HCT116 (cell line): ENCODE measurements at regions not wholly inside any gene's neighbourhood (a gene's known extent, or its start where the extent isn't known, plus 50 kb on each side); places are given as distances from the start of the nearest gene placed in this dataset.

Experiments used
- ATAC-seq: fragments of 200-7000 bp; cut with Tn5 transposase; 2 replicates; pipeline ENCODE4 v1.9.1; 2020; ENCODE audit warnings: mild to moderate bottlenecking, moderate library complexity
- BruUV-seq: library from RNA; stranded (reverse); fragments of 400-500 nt; replicated peaks from 2 replicates; lab custom pipeline; 2021; lab: Mats Ljungman, UMichigan
- CTCF ChIA-PET: fragments of 300-600 bp; sonication (Branson Sonifier 250); formaldehyde crosslinking; loops from one replicate; lab custom pipeline; 2021; ENCODE audit warnings: antibody characterized with exemption; lab: Charles Lee
- POLR2A ChIA-PET: fragments of 300-600, 350-600 bp; sonication (Branson Sonifier 250); formaldehyde crosslinking; loops from one replicate; lab custom pipeline; 2021; ENCODE audit warnings: antibody characterized with exemption; lab: Charles Lee
- RAD21 ChIA-PET, 2 experiments: fragments of 300-600 bp; sonication (Branson Sonifier 250); formaldehyde crosslinking; loops; one replicate each; lab custom pipeline; 2023; ENCODE audit warnings: low total read pairs in 2 of 2; ENCODE audit not compliant: uncharacterized antibody in 2 of 2, unreplicated experiment in 2 of 2, low non-redundant PET in 1 of 2; lab: Charles Lee
- DNase-seq: peaks from one replicate; pipeline ENCODE4 v3.0.0-alpha.2; 2010; ENCODE audit warnings: low read depth, low spot score
- H2AFZ ChIP-seq: fragments of 200-600 bp; shearing (Covaris generic), sonication (generic); 2 replicates; pipeline ENCODE4 v1.6.1; 2017; ENCODE audit warnings: low read depth, mixed run types, mixed read lengths, antibody characterized with exemption, low read length; ENCODE audit not compliant: poor library complexity, severe bottlenecking
- H3K27ac ChIP-seq: 2 replicates; pipeline ENCODE4 v1.5.1; 2012; ENCODE audit warnings: low read depth, low read length
- H3K27me3 ChIP-seq: fragments of 200-600 bp; sonication (generic); 2 replicates; pipeline ENCODE4 v1.6.1; 2016; ENCODE audit warnings: mixed run types, low read length, mixed read lengths; ENCODE audit not compliant: insufficient read depth
- H3K36me3 ChIP-seq, 2 experiments: fragments of 200-500 bp in 1 of 2; fragments of 200-600 bp in 1 of 2; sonication (Bioruptor generic) in 1 of 2; sonication (generic) in 1 of 2; 2 replicates each; pipeline versions ENCODE4 v1.5.1 to v1.6.1; 2014 to 2016; ENCODE audit warnings: low read length in 2 of 2, inconsistent platforms in 1 of 2, mixed read lengths in 1 of 2, mixed run types in 1 of 2; ENCODE audit not compliant: insufficient read depth in 2 of 2, control insufficient read depth in 1 of 2
- H3K4me1 ChIP-seq, 2 experiments: fragments of 200-600 bp in 1 of 2; sonication (generic) in 1 of 2; 2 replicates each; pipeline versions ENCODE4 v1.5.1 to v1.6.1; 2012 to 2017; ENCODE audit warnings: low read length in 2 of 2, inconsistent platforms in 1 of 2, mild to moderate bottlenecking in 1 of 2, mixed read lengths in 1 of 2, mixed run types in 1 of 2, moderate library complexity in 1 of 2; ENCODE audit not compliant: insufficient read depth in 2 of 2, control insufficient read depth in 1 of 2
- H3K4me2 ChIP-seq: fragments of 200-600 bp; sonication (generic); 2 replicates; pipeline ENCODE4 v1.6.1; 2017; ENCODE audit warnings: mixed run types, low read length, mixed read lengths
- H3K4me3 ChIP-seq, 2 experiments: fragments of 200-600 bp in 1 of 2; sonication (generic) in 1 of 2; replicated peaks in 1 of 2; 2 replicates each; pipeline ENCODE4 v1.5.1; 2011 to 2016; ENCODE audit warnings: low read length in 2 of 2, control low read depth in 1 of 2, low read depth in 1 of 2, mild to moderate bottlenecking in 1 of 2, mixed read lengths in 1 of 2, mixed run types in 1 of 2
- H3K79me2 ChIP-seq: fragments of 200-600 bp; sonication (generic); 2 replicates; pipeline ENCODE4 v1.6.1; 2017; ENCODE audit warnings: mild to moderate bottlenecking, mixed run types, low read length, moderate library complexity, mixed read lengths; ENCODE audit not compliant: insufficient read depth
- H3K9ac ChIP-seq: fragments of 200-600 bp; sonication (generic); 2 replicates; pipeline ENCODE4 v1.6.1; 2016; ENCODE audit warnings: low read length, mixed read lengths
- H3K9me2 ChIP-seq: fragments of 200-600 bp; sonication (generic), shearing (Covaris generic); 2 replicates; pipeline ENCODE4 v1.6.1; 2017; ENCODE audit warnings: mixed run types, mild to moderate bottlenecking, moderate library complexity; ENCODE audit not compliant: insufficient read depth
- H3K9me3 ChIP-seq, 2 experiments: fragments of 200-500 bp in 1 of 2; fragments of 200-600 bp in 1 of 2; sonication (Bioruptor generic) in 1 of 2; sonication (generic) in 1 of 2; 2 replicates each; pipeline ENCODE4 v1.6.1; 2014 to 2017; ENCODE audit warnings: low read length in 2 of 2, mixed read lengths in 2 of 2, inconsistent platforms in 1 of 2, low read depth in 1 of 2, mild to moderate bottlenecking in 1 of 2, mixed run types in 1 of 2, moderate library complexity in 1 of 2; ENCODE audit not compliant: control insufficient read depth in 1 of 2, insufficient read depth in 1 of 2
- H4K20me1 ChIP-seq: fragments of 200-600 bp; sonication (generic), shearing (Covaris generic); 2 replicates; pipeline ENCODE4 v1.6.1; 2017; ENCODE audit warnings: mixed run types, mild to moderate bottlenecking, moderate library complexity; ENCODE audit not compliant: insufficient read depth
- CBX3 ChIP-seq: IDR thresholded peaks from 2 replicates; pipeline ENCODE4 v1.6.1; 2012; ENCODE audit warnings: low read depth
- EZH2 ChIP-seq: fragments of 200-600 bp; sonication (generic); IDR thresholded peaks from 2 replicates; pipeline ENCODE4 v1.6.1; 2017; ENCODE audit warnings: antibody characterized with exemption, mixed run types
- FOSL1 ChIP-seq: IDR thresholded peaks from 2 replicates; pipeline ENCODE4 v1.6.1; 2012; ENCODE audit warnings: low read depth
- POLR2A ChIP-seq: IDR thresholded peaks from 2 replicates; pipeline ENCODE4 v1.7.0; 2011; ENCODE audit warnings: borderline replicate concordance; ENCODE audit not compliant: insufficient read depth, insufficient read length; ENCODE audit errors: extremely low read depth
- SIN3A ChIP-seq: IDR thresholded peaks from 2 replicates; pipeline ENCODE4 v1.6.1; 2012; ENCODE audit warnings: low read depth
- SP1 ChIP-seq: IDR thresholded peaks from 2 replicates; pipeline ENCODE4 v1.6.1; 2012; ENCODE audit warnings: low read depth
- YY1 ChIP-seq: IDR thresholded peaks from 2 replicates; pipeline ENCODE4 v1.6.1; 2011; ENCODE audit warnings: low read length, low read depth, moderate library complexity, mild to moderate bottlenecking; ENCODE audit not compliant: insufficient replicate concordance; ENCODE audit errors: extremely low read depth
- ZFX ChIP-seq: fragments of 450-650 bp; IDR thresholded peaks from 2 replicates; pipeline ENCODE4 v1.6.1; 2017
- ZNF274 ChIP-seq: fragments of 200-500 bp; sonication (Bioruptor generic); IDR thresholded peaks from 2 replicates; pipeline ENCODE4 v1.6.1; 2014; ENCODE audit warnings: mild to moderate bottlenecking, low read depth, low read length, inconsistent platforms
- intact Hi-C: fragments of 100-400 bp; cut with micrococcal nuclease; formaldehyde crosslinking; loops from 2 replicates; pipeline ENCODE4 v1.10.0; 2022
- TF ChIP-seq, protein P1 (sequence below): IDR thresholded peaks from 2 replicates; pipeline ENCODE4 v1.6.1; 2011; ENCODE audit warnings: mild to moderate bottlenecking, low read length, moderate library complexity; ENCODE audit not compliant: insufficient replicate concordance; ENCODE audit errors: extremely low read depth

DNA sequence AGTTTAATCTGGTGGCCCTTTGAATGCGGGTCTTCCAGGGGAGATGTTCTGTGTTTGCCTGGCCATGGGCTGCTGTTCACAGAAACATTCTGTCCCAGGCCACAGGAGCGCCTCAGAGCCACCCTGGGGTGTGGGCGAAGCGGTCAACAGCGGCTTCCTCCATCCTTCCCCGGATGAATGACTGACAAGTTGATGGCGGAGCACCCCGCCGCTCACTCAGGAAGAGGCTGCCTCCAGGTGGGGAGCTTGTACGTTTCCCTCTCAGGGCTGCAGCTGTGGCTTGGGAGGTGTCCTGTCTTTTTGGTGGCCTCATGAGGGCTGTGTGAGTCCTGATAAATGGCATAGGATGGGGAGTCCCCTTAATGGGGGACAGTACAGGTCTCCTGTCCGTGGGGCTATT, 178.4 kb downstream of the NRN1 start:
- Histone ChIP-seq H3K36me3 (no peaks in the 10 kb centered on the region), H3K9me3 (no peaks in the 10 kb centered on the region), H3K27me3 (no peaks in the 10 kb centered on the region), H3K4me3 (no peak overlapping the region), H2AFZ (no peak overlapping the region), H3K9me2 (no peaks in the 10 kb centered on the region), H4K20me1 (no peaks in the 10 kb centered on the region), H3K9ac (no peak overlapping the region), H3K79me2 (no peaks in the 10 kb centered on the region), H3K4me1 (no peaks in the 10 kb centered on the region), H3K27ac (no peak overlapping the region), H3K4me2 (no peak overlapping the region)
- DNase-seq (no peak), ATAC-seq (no peak)
- ChIA-PET RAD21 (no interaction called here), POLR2A (no interaction called here), CTCF (no interaction called here)
- TF ChIP-seq SP1 (no peak), YY1 (no peak), POLR2A (no peak), EZH2 (no peak), ZNF274 (no peak), FOSL1 (no peak), CBX3 (no peak), ZFX (no peak), SIN3A (no peak)
- TF ChIP-seq, protein P1, sequence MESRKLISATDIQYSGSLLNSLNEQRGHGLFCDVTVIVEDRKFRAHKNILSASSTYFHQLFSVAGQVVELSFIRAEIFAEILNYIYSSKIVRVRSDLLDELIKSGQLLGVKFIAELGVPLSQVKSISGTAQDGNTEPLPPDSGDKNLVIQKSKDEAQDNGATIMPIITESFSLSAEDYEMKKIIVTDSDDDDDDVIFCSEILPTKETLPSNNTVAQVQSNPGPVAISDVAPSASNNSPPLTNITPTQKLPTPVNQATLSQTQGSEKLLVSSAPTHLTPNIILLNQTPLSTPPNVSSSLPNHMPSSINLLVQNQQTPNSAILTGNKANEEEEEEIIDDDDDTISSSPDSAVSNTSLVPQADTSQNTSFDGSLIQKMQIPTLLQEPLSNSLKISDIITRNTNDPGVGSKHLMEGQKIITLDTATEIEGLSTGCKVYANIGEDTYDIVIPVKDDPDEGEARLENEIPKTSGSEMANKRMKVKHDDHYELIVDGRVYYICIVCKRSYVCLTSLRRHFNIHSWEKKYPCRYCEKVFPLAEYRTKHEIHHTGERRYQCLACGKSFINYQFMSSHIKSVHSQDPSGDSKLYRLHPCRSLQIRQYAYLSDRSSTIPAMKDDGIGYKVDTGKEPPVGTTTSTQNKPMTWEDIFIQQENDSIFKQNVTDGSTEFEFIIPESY, result no peak
- intact Hi-C loops, result no loop called here
- BruUV-seq, result no TSS peak
